ENCODE measurements at regions not wholly inside any gene's neighbourhood (a gene's known extent, or its start where the extent isn't known, plus 50 kb on each side); places are given as distances from the start of the nearest gene placed in this dataset.

DNA sequence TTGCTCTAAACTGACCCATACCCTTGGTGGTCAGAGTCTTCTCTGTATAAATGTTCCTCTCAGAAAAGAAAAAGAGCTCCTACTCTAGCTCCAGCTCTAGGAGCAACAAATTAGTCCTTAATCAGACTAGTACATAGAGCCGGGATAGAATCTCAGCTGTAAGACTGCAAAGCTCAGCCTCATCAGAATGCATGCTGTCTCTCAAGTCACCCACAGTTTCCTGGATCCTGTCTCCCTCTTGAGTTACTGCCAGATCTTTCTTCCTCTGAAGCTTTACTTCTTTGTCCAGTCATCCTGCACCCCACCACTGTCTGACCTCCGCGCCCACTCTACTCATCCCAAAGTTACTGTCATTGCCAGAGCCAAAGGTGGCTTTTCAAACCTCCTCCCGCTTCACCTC lies 139.3 kb upstream of the PRMT8 start:
- TF ChIP-seq POLR2A (IDR thresholded peaks at IDR 0.05; ENCODE audit: low read depth), result no peak
- no peak for TF ChIP-seq CTCF (IDR thresholded peaks at IDR 0.05)
- TF ChIP-seq POLR2AphosphoS5 (IDR thresholded peaks at IDR 0.05), result no peak

All from esophagus muscularis mucosa (tissue), 3 donors.